ENCODE measurements at regions not wholly inside any gene's neighbourhood (a gene's known extent, or its start where the extent isn't known, plus 50 kb on each side); places are given as distances from the start of the nearest gene placed in this dataset.

- intact Hi-C loops (cut with DNase I; ENCODE audit: low total_unique reads) (no loop called here), in situ Hi-C loops (cut with MboI; ENCODE audit: low pct_ligation_motif_present in 1 of 4, low pct_unique_long_range_greater_than_20kb in 1 of 4, low sequenced_read_pairs in 3 of 4) (no loop called here)
- TF ChIP-seq POLR2AphosphoS5 (IDR thresholded peaks at IDR 0.05) (no peak), POLR2A (IDR thresholded peaks at IDR 0.05) (no peak), EP300 (IDR thresholded peaks at IDR 0.05; ENCODE audit: low read depth) (no peak)
- TF ChIP-seq, protein P1, sequence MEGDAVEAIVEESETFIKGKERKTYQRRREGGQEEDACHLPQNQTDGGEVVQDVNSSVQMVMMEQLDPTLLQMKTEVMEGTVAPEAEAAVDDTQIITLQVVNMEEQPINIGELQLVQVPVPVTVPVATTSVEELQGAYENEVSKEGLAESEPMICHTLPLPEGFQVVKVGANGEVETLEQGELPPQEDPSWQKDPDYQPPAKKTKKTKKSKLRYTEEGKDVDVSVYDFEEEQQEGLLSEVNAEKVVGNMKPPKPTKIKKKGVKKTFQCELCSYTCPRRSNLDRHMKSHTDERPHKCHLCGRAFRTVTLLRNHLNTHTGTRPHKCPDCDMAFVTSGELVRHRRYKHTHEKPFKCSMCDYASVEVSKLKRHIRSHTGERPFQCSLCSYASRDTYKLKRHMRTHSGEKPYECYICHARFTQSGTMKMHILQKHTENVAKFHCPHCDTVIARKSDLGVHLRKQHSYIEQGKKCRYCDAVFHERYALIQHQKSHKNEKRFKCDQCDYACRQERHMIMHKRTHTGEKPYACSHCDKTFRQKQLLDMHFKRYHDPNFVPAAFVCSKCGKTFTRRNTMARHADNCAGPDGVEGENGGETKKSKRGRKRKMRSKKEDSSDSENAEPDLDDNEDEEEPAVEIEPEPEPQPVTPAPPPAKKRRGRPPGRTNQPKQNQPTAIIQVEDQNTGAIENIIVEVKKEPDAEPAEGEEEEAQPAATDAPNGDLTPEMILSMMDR (IDR thresholded peaks at IDR 0.05): no peak
- Histone ChIP-seq H3K9me3 (no peaks in the 10 kb centered on the region), H3K36me3 (no peaks in the 10 kb centered on the region), H3K27ac (no peak overlapping the region), H3K4me3 (no peak overlapping the region), H3K27me3 (no peaks in the 10 kb centered on the region), H3K4me1 (no peaks in the 10 kb centered on the region)
- no peak for DNase-seq
- 95% methylated on average over 4 of the region's 5 CpGs; no CpG with 5 or more reads in 1 of the 2 donors for WGBS, 2 donors (ENCODE audit: low coverage in 1 of 2)
Observed at GRCh38 chr4:65195666-65196065, 474.6 kb downstream of the EPHA5 start.

GRCh38 chr4:65195002-65195401 is 475.3 kb downstream of the EPHA5 start:
- H3K27me3 ChIP-seq: no peaks in the 10 kb centered on the region
- no peak overlapping the region for H3K4me3 ChIP-seq
- no peak for DNase-seq
- no peak for TF ChIP-seq POLR2AphosphoS5 (IDR thresholded peaks at IDR 0.05)
- TF ChIP-seq, protein P1 (IDR thresholded peaks at IDR 0.05): no peak
- H3K27ac ChIP-seq: no peak overlapping the region
- H3K4me1 ChIP-seq: no peaks in the 10 kb centered on the region
- in situ Hi-C loops (cut with MboI; ENCODE audit: low pct_ligation_motif_present in 1 of 4, low pct_unique_long_range_greater_than_20kb in 1 of 4, low sequenced_read_pairs in 3 of 4) (no loop called here), intact Hi-C loops (cut with DNase I; ENCODE audit: low total_unique reads) (no loop called here)
- no peaks in the 10 kb centered on the region for H3K36me3 ChIP-seq
- WGBS, 2 donors (ENCODE audit: low coverage in 1 of 2): no CpG with 5 or more reads among the region's 2 CpGs
- H3K9me3 ChIP-seq: no peaks in the 10 kb centered on the region

DNA sequence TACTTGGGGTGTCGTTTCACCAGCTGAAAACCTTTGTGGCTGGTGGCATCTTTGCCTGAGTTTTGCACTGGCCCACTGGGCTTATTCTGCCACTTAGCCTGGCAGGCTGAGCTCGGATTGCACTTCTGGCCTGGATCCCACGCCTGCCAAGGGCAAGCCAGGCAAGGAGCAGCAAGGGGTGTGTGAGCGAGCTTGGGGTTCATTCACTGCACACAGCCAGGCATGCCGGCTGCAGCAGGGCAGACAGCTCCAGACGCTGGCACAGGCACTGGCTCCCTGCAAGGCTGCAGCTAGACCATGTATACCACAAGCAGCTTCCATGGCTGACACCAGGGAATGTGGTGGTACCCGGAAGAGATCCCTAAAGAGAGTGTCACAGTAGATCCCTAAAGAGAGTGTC is 476.3 kb downstream of the EPHA5 start:
- no peaks in the 10 kb centered on the region for H3K27me3 ChIP-seq
- no peaks in the 10 kb centered on the region for H3K4me1 ChIP-seq
- WGBS, 2 donors (ENCODE audit: low coverage in 1 of 2): 80 to 100% methylated on average over 1 to 7 of the region's 7 CpGs
- H3K27ac ChIP-seq: no peak overlapping the region
- intact Hi-C loops (cut with DNase I; ENCODE audit: low total_unique reads) (no loop called here), in situ Hi-C loops (cut with MboI; ENCODE audit: low pct_ligation_motif_present in 1 of 4, low pct_unique_long_range_greater_than_20kb in 1 of 4, low sequenced_read_pairs in 3 of 4) (no loop called here)
- no peak overlapping the region for H3K4me3 ChIP-seq
- no peaks in the 10 kb centered on the region for H3K36me3 ChIP-seq
- no peaks in the 10 kb centered on the region for H3K9me3 ChIP-seq
- no peak for DNase-seq
- TF ChIP-seq EP300 (IDR thresholded peaks at IDR 0.05; ENCODE audit: low read depth) (no peak), POLR2AphosphoS5 (IDR thresholded peaks at IDR 0.05) (no peak), POLR2A (IDR thresholded peaks at IDR 0.05) (no peak)
- TF ChIP-seq, protein P1 (IDR thresholded peaks at IDR 0.05): no peak

GRCh38 chr4:65190780-65191179 is 479.5 kb downstream of the EPHA5 start:
- Histone ChIP-seq H3K27ac (no peak overlapping the region), H3K36me3 (no peaks in the 10 kb centered on the region), H3K4me3 (no peak overlapping the region), H3K4me1 (no peaks in the 10 kb centered on the region), H3K9me3 (no peaks in the 10 kb centered on the region), H3K27me3 (no peaks in the 10 kb centered on the region)
- TF ChIP-seq, protein P1 (IDR thresholded peaks at IDR 0.05): no peak
- no peak for TF ChIP-seq EP300 (IDR thresholded peaks at IDR 0.05; ENCODE audit: low read depth)
- TF ChIP-seq POLR2A (IDR thresholded peaks at IDR 0.05): no peak
- TF ChIP-seq POLR2AphosphoS5 (IDR thresholded peaks at IDR 0.05): no peak
- in situ Hi-C loops (cut with MboI; ENCODE audit: low pct_ligation_motif_present in 1 of 4, low pct_unique_long_range_greater_than_20kb in 1 of 4, low sequenced_read_pairs in 3 of 4): no loop called here
- WGBS, 2 donors (ENCODE audit: low coverage in 1 of 2): 80 to 84% methylated on average over 2 of the region's 2 CpGs
- DNase-seq: no peak
- intact Hi-C loops (cut with DNase I; ENCODE audit: low total_unique reads): no loop called here

Measured in transverse colon (tissue), 4 donors.